SK-N-SH (cell line): ENCODE measurements at regions not wholly inside any gene's neighbourhood (a gene's known extent, or its start where the extent isn't known, plus 50 kb on each side); places are given as distances from the start of the nearest gene placed in this dataset.

Source experiments
- CTCF ChIA-PET: fragments of 300-600, 350-600 bp; formaldehyde crosslinking; extraction: SDS; loops from one replicate; lab custom pipeline; 2021; lab: Yijun Ruan, JAX
- POLR2A ChIA-PET: fragments of 350-600 bp; sonication (Branson Sonifier 250); formaldehyde crosslinking; extraction: SDS; loops from one replicate; lab custom pipeline; 2020; ENCODE audit warnings: antibody characterized with exemption, inconsistent platforms; lab: Yijun Ruan, JAX
- DNase-seq: peaks from one replicate; pipeline ENCODE4 v3.0.0; 2012
- H2AFZ ChIP-seq: fragments of 200-600 bp; sonication (generic); 2 replicates; pipeline ENCODE4 v1.8.1; 2016; ENCODE audit warnings: antibody characterized with exemption, mild to moderate bottlenecking, low read depth
- H3F3A ChIP-seq: fragments of 200-600 bp; sonication (generic); replicated peaks from 2 replicates; pipeline ENCODE3; 2016; ENCODE audit warnings: antibody characterized with exemption, mild to moderate bottlenecking; ENCODE audit not compliant: insufficient read depth
- H3K27ac ChIP-seq, 2 experiments: fragments of 200-500 bp in 1 of 2; fragments of 200-600 bp in 1 of 2; sonication (Bioruptor generic) in 1 of 2; sonication (generic), shearing (Covaris generic) in 1 of 2; 2 replicates each; pipeline versions ENCODE4 v1.5.1 to v1.6.1; 2014 to 2016; ENCODE audit warnings: low read depth in 2 of 2, inconsistent platforms in 1 of 2, low read length in 1 of 2, mild to moderate bottlenecking in 1 of 2, mixed read lengths in 1 of 2
- H3K27me3 ChIP-seq: fragments of 200-600 bp; sonication (generic), shearing (Covaris generic); 2 replicates; pipeline ENCODE4 v1.6.1; 2016; ENCODE audit warnings: mixed run types; ENCODE audit not compliant: insufficient read depth
- H3K36me3 ChIP-seq, 2 experiments: fragments of 200-500 bp in 1 of 2; fragments of 200-600 bp in 1 of 2; sonication (Bioruptor generic) in 1 of 2; sonication (generic) in 1 of 2; replicated peaks in 1 of 2; 2 replicates each; pipeline versions ENCODE3 to v1.5.1; 2014 to 2016; ENCODE audit warnings: low read length in 1 of 2, mild to moderate bottlenecking in 1 of 2; ENCODE audit not compliant: insufficient read depth in 2 of 2, control insufficient read depth in 1 of 2
- H3K4me1 ChIP-seq, 2 experiments: fragments of 200-500 bp in 1 of 2; fragments of 200-600 bp in 1 of 2; sonication (Bioruptor generic) in 1 of 2; sonication (generic), shearing (Covaris generic) in 1 of 2; 2 replicates each; pipeline versions ENCODE4 v1.5.1 to v1.6.1; 2014 to 2016; ENCODE audit warnings: low read depth in 1 of 2, low read length in 1 of 2, mixed run types in 1 of 2; ENCODE audit not compliant: insufficient read depth in 2 of 2, control insufficient read depth in 1 of 2
- H3K4me2 ChIP-seq: fragments of 200-600 bp; sonication (generic), shearing (Covaris generic); 2 replicates; pipeline ENCODE4 v1.6.1; 2017; ENCODE audit warnings: mixed run types
- H3K4me3 ChIP-seq, 2 experiments: fragments of 200-500 bp in 1 of 2; fragments of 200-600 bp in 1 of 2; sonication (Bioruptor generic) in 1 of 2; sonication (generic), shearing (Covaris generic) in 1 of 2; 2 replicates each; pipeline versions ENCODE4 v1.5.1 to v1.8.1; 2014 to 2016; ENCODE audit warnings: low read depth in 2 of 2, inconsistent platforms in 1 of 2, low read length in 1 of 2, mild to moderate bottlenecking in 1 of 2, mixed read lengths in 1 of 2, moderate library complexity in 1 of 2
- H3K79me2 ChIP-seq: fragments of 200-600 bp; sonication (generic); 2 replicates; pipeline ENCODE4 v1.8.1; 2017; ENCODE audit warnings: mild to moderate bottlenecking; ENCODE audit not compliant: insufficient read depth
- H3K9ac ChIP-seq: fragments of 200-600 bp; sonication (generic); 2 replicates; pipeline ENCODE4 v1.6.1; 2017; ENCODE audit warnings: mixed run types
- H3K9me2 ChIP-seq: fragments of 200-600 bp; sonication (generic); 2 replicates; pipeline ENCODE4 v1.6.1; 2017; ENCODE audit warnings: mixed run types
- H3K9me3 ChIP-seq: fragments of 200-600 bp; sonication (generic); 2 replicates; pipeline ENCODE4 v1.6.1; 2017; ENCODE audit warnings: mixed run types, mild to moderate bottlenecking, moderate library complexity
- H4K20me1 ChIP-seq: fragments of 200-600 bp; sonication (generic); 2 replicates; pipeline ENCODE4 v1.6.1; 2017; ENCODE audit warnings: mild to moderate bottlenecking, mixed run types; ENCODE audit not compliant: insufficient read depth
- EP300 ChIP-seq, 2 experiments: IDR thresholded peaks; 2 replicates each; pipeline versions ENCODE4 v1.4.0 to v1.6.1; 2012; ENCODE audit warnings: borderline replicate concordance in 1 of 2, low read depth in 1 of 2, low read length in 1 of 2
- PBX3 ChIP-seq: IDR thresholded peaks from 2 replicates; pipeline ENCODE4; 2012
- RAD21 ChIP-seq: IDR thresholded peaks from 2 replicates; pipeline ENCODE4 v1.6.1; 2012; ENCODE audit warnings: mild to moderate bottlenecking, low read length
- REST ChIP-seq: IDR thresholded peaks from 2 replicates; pipeline ENCODE4 v1.6.1; 2012; ENCODE audit warnings: mild to moderate bottlenecking, low read depth, low read length, moderate library complexity
- RFX5 ChIP-seq: IDR thresholded peaks from 2 replicates; pipeline ENCODE4 v1.6.1; 2012; ENCODE audit warnings: mild to moderate bottlenecking, improper control_type of control experiment, low read length
- YY1 ChIP-seq: IDR thresholded peaks from 2 replicates; pipeline ENCODE4 v1.4.0; 2012; ENCODE audit warnings: low read depth, mild to moderate bottlenecking
- WGBS: methylation state at CpG from one replicate; pipeline ENCODE4 v1.1.6; 2017; ENCODE audit warnings: low lambda C conversion rate; 5-methylcytosine and 5-hydroxymethylcytosine counted together
- TF ChIP-seq, protein P1 (sequence below): IDR thresholded peaks from 2 replicates; pipeline ENCODE4 v1.4.0; 2012; ENCODE audit warnings: low read depth, borderline replicate concordance
- TF ChIP-seq, protein P2 (sequence below): IDR thresholded peaks from 2 replicates; pipeline ENCODE4 v1.4.0; 2012; ENCODE audit warnings: low read depth

GRCh38 chr1:238898856-238899255 lies 487.5 kb upstream of the CHRM3 start (continued):
- TF ChIP-seq, protein P1, sequence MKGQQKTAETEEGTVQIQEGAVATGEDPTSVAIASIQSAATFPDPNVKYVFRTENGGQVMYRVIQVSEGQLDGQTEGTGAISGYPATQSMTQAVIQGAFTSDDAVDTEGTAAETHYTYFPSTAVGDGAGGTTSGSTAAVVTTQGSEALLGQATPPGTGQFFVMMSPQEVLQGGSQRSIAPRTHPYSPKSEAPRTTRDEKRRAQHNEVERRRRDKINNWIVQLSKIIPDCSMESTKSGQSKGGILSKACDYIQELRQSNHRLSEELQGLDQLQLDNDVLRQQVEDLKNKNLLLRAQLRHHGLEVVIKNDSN = no peak

- Histone ChIP-seq H3K9me3 (no peaks in the 10 kb centered on the region), H3K9me2 (no peaks in the 10 kb centered on the region), H3K4me1 (no peaks in the 10 kb centered on the region; a peak in 1 of 4 replicates), H3K9ac (no peak overlapping the region), H3K4me3 (no peak overlapping the region), H3K27me3 (no peaks in the 10 kb centered on the region), H3K79me2 (no peaks in the 10 kb centered on the region), H3K36me3 (no peaks in the 10 kb centered on the region), H3K4me2 (no peak overlapping the region), H3F3A (no peaks in the 10 kb centered on the region), H2AFZ (no peak overlapping the region), H3K27ac (no peak overlapping the region), H4K20me1 (no peaks in the 10 kb centered on the region)
- TF ChIP-seq REST (no peak), YY1 (no peak), RFX5 (no peak)
- DNase-seq = no peak
- CTCF ChIA-PET = no interaction called here
- WGBS = 21% methylated on average over 2 of the region's 2 CpGs
- POLR2A ChIA-PET = no interaction called here
These were observed 490.5 kb upstream of the CHRM3 start for GRCh38 chr1:238895911-238896310.

DNA sequence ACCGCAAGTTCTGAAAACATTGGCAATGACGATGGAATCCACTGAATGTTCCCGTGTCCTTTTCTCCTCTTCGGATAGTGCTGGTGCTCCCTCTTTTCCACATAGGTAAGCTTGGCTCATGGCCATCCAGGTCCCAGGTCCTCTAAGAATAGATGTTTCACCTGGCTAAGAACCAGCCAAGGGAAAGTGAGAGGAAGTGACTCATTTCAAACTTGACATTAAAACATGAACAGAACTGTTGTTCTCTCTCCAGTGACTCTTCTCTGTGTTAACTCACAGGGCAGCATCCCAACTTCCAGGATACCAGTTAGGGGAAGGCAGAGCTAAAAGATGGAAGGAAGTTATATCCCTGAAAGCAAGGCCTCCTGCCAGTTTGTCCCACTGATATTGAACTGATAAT lies 493.8 kb upstream of the CHRM3 start:
- no peak for DNase-seq
- no peak overlapping the region for H3K4me2 ChIP-seq
- H3K4me1 ChIP-seq = no peaks in the 10 kb centered on the region; a peak in 1 of 4 replicates
- H3F3A ChIP-seq = no peaks in the 10 kb centered on the region
- H3K4me3 ChIP-seq = no peak overlapping the region
- H4K20me1 ChIP-seq = no peaks in the 10 kb centered on the region
- no peaks in the 10 kb centered on the region for H3K36me3 ChIP-seq
- no peak overlapping the region for H3K9ac ChIP-seq
- H2AFZ ChIP-seq = no peak overlapping the region
- TF ChIP-seq EP300 (IDR thresholded peaks at IDR 0.05; ENCODE audit: borderline replicate concordance in 1 of 2, low read depth in 1 of 2, low read length in 1 of 2) (no peak), YY1 (no peak), RAD21 (no peak), REST (no peak), PBX3 (no peak)
- TF ChIP-seq, protein P2, sequence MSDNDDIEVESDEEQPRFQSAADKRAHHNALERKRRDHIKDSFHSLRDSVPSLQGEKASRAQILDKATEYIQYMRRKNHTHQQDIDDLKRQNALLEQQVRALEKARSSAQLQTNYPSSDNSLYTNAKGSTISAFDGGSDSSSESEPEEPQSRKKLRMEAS = no peak
- ChIA-PET POLR2A (no interaction called here), CTCF (interaction anchor here (0.6 kb wide), 1 partner anchor 9 kb away, joined by 4 read pairs; no protein-coding TSS in a partner anchor)
- no peak overlapping the region for H3K27ac ChIP-seq
- H3K79me2 ChIP-seq = no peaks in the 10 kb centered on the region
- H3K27me3 ChIP-seq = no peaks in the 10 kb centered on the region
- no peaks in the 10 kb centered on the region for H3K9me3 ChIP-seq
- 45% methylated on average over 4 of the region's 4 CpGs for WGBS
- H3K9me2 ChIP-seq = no peaks in the 10 kb centered on the region
